ENCODE measurements at regions not wholly inside any gene's neighbourhood (a gene's known extent, or its start where the extent isn't known, plus 50 kb on each side); places are given as distances from the start of the nearest gene placed in this dataset.

DNA sequence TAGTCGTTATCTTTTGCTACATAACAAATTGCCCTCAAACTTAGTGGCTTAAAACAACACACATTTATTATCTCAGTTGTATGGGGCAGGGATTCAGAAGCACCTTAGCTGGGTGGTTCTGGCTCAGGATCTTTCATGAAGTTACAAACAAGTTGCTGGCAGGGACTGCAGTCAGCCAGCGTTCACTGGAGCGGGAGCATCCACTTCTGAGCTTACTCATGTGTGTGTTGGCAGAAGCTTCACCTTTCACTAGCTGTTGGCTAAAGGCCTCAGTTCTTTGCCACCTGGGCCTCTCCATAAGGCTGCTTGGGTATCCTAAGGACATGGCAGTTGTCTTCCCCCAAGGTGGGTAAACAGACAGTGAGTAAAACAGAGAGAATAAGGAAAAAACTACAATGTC lies 365.7 kb downstream of the RPS29 start:
- DNase-seq, result no peak

DNA sequence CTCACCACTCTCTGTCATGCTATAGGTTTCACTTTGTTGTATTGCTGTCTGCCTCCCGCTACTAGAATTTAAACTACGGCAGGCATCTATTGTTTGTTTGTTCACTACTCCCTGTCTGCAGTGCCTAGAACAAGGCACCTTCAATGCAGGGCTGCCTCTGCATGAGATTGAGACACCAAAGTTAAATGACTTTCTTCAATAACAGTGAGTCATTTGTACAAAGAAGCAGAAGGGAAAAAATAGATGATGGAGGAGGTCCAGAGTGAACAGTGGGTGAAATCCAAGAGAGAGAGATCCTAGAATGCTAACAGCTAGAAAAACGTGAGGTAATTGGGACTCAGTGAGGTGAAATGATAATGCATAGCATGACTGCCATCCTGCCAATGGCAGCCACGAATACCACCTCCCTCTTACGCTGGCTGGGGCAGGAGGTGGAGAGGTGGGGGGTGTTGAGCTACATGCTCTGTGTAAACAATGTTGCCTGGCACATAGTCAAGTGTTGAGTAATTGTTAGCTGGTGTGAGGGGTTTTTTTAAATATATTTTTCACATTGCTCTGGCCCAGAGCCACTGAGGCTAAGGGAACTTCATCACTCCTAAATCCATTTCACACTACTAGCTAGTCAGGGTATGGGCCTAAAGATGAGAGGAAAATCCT lies 367.6 kb downstream of the RPS29 start:
- DNase-seq, result no peak

- DNase-seq, result no peak
Measured at GRCh38 chr14:49212721-49213120, 373.5 kb downstream of the RPS29 start.

DNA sequence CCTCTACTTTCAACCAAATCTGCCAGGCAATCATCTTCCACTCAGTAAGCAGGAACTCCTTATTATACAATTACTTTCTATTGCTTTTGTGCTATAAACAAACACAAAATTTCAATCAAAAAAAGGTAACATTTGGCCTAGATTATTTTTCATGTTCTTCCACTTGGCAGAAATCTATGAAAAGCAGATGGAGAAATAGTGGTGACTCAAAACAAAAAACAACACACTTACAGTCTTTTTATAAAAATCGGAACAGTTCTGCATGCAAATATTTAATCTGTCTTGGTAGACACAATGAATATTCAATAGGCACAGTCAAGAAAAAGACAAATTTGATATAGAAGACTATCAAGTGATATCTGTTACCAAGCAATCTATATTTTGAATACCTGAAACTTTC lies 376.8 kb downstream of the RPS29 start:
- no peak for DNase-seq

- DNase-seq, result no peak
Measured at GRCh38 chr14:49206828-49207227, 379.4 kb downstream of the RPS29 start.

- no peak for DNase-seq
Measured at GRCh38 chr14:49203676-49204075, 382.5 kb downstream of the RPS29 start.

DNA sequence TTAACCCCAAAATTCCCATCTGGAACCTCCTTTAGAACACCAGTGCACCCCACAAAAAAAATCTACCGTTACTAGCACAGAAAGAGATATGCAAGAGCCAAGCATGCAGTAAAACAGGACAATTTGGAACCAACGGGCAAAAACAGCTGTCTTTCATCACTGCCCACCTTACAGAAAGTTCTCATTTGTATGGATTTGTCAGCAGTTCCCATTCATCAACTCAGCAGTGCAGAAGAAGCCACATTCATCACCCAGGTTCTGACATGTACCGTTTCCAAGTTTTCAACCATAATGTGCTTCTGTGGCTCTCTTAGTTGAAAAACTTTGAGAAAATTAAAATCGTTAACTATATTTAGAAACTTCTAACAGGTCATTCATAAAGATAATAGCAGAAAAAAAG lies 387.0 kb downstream of the RPS29 start:
- DNase-seq, result no peak

DNA sequence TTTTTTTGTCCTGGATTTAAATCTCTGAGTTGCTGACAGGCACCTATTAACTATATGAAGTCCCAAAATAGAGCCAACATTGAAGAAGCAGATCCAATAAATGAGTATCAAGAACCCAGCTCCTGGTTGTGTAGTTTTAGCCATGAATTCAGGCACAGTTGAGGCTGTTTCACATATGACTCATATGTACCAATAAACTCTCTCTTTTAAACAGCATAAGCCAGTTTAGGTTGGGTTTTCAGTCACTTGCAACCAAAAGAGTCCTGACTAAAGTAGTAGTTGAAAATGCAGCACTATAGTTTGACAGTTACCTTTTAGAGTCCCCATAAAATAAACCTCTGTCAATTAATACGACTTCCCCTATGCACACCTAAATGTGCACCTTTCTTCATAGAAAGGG lies 389.9 kb downstream of the RPS29 start:
- no peak for DNase-seq

- no peak for DNase-seq
Measured at GRCh38 chr14:49194067-49194466, 392.1 kb downstream of the RPS29 start.

DNA sequence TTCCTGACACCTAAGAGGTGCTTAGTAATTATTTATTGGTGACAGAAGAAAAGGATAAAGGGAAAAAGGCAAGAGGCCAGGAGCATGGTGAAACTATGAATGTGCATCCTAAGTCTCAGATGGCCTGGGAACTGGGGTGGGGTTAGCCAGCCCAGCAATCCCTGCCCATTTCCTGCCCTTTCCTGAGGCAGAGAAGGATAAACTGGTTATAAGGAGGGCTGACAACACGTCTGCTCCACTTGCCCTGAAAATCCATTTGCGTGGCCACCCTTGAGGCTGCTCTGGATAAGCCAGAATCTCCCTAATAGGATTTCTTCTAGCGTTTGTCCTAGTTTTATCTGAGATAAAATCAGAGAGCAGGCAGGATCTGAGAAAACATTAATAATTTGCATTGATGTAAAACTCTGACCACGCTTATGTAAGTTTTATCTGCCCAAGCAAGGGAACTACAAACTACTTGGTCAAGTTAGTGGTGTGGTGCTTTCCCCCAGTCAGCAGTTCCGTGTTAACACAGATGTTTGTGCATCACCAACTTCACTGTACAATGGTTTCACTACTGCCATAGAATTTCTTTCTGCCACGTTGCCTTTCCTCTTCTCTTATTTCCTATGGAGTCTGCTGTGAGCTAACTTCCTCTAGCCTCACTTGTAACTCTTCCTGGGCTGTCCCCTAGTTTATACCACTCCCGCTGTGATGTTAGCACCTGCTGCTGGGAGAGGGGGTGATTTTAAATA lies 392.7 kb downstream of the RPS29 start:
- DNase-seq, result no peak

DNA sequence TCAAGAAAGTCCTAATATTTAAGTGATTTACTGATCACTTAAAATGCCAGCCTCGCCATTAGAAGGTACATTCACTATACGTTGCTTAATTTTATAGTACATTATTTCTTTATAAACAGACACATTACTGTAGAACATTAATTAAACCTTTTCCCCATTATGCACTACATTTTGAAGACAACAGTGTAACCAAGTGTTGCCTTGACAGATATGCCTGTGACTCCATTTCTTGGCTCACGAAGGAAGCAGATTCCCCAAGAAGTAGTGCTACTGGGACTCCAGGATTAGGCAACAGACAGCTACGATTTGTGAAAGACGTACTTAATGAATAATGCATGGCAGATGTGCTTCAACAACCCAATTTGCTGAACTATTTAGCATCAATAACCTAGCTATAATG lies 394.8 kb downstream of the RPS29 start:
- no peak for DNase-seq

DNA sequence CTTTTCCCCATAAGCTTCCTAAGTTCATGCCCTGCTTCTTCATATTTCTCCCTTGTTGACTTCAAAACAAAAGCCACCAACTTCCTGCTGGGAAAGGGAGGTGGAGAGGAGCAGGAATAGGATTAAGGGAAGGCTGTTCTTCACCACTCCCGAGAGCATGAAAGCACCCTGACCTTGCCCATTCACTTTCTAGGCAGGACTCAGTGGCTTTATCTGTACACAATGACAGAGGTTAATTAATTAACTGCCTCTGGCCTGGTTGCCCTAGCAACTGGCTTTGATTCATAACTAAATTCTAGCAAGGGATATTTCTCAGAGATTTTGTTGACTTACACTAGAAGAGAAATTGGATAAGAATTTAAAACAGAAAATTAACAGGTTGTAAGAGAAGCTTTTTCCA lies 396.8 kb downstream of the RPS29 start:
- no peak for DNase-seq

- no peak for DNase-seq
Measured at GRCh38 chr14:49187799-49188198, 398.4 kb downstream of the RPS29 start.

GRCh38 chr14:49173765-49174373 lies 412.3 kb downstream of the RPS29 start:
- peak; percentile 70 for DNase-seq

DNA sequence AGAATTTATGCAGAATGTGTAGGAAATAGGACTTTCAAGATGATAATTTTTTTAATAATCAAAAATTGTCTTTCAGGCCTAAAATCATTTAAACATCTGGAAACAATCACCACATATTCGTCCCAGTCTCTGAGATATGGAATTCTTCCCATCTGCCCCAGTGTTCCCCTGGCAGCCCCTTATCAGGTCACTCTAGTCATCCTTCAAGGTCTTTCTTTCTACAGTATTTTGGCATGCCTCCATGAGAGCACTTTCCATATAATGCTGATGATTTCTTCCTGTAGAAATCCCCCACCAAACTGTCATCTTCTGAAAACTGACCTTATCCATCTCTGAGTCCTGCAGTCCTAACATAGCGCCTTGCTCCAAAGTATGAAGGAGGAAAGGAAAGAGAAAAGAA lies 422.1 kb downstream of the RPS29 start:
- no peak for DNase-seq

DNA sequence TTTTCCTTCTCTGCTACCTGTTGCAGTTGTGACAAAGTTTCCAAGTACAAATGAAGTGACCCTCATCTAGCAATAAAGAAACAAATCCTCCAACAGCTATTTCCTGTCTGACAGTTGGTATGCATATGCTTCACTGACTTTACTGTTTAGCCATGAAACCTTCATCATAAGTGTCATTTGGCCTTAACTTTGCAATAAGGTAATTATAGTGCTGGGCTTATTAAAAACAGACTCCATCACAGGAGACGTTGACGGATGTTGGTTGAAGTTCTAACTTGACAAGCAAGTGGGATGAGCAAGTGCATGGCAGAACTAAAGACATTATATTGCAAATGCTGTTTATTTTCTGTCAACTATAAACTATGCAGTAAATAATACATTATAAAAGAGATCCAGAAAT lies 425.2 kb downstream of the RPS29 start:
- no peak for DNase-seq

GRCh38 chr14:49159081-49159480 lies 427.1 kb downstream of the RPS29 start:
- DNase-seq, result no peak

DNA sequence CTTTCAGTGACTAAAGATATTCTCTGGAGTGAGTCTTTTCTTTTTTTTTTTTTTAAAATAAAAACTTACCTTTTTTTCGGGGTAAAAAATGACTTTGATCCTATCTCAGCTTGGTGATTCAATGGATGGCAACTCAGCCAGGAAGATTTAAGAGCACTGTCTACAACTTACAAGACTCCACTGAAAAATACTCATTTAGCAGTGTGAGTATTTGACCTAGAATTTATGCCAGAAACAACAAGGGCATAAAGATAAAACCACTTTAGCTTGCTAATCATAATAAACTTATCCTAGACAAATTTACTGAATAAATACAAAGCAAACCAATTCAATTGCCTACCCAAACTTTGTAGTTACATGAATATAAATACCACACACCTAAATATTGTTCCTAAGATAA lies 446.6 kb downstream of the RPS29 start:
- DNase-seq, result no peak

- DNase-seq, result no peak
Measured at GRCh38 chr14:49134940-49135339, 451.2 kb downstream of the RPS29 start.

DNA sequence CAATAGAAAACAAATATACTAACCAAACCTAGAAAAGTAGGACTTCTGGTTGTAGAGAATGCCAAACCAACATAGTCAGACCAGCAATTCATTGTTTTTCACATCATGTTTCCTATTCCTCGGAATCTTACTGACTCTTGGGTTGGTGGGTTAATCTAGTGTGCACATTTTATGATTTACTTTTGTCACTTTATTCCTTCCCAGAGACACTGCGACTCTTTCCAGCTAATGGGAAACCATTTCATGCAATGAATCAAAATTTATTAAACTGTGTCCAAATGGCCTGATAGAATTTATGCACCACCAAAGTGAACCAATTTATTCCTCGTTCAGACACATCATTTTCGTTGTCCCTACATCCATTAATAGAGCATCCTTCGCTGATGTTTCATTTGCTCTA lies 464.9 kb downstream of the RPS29 start:
- no peak for DNase-seq

DNA sequence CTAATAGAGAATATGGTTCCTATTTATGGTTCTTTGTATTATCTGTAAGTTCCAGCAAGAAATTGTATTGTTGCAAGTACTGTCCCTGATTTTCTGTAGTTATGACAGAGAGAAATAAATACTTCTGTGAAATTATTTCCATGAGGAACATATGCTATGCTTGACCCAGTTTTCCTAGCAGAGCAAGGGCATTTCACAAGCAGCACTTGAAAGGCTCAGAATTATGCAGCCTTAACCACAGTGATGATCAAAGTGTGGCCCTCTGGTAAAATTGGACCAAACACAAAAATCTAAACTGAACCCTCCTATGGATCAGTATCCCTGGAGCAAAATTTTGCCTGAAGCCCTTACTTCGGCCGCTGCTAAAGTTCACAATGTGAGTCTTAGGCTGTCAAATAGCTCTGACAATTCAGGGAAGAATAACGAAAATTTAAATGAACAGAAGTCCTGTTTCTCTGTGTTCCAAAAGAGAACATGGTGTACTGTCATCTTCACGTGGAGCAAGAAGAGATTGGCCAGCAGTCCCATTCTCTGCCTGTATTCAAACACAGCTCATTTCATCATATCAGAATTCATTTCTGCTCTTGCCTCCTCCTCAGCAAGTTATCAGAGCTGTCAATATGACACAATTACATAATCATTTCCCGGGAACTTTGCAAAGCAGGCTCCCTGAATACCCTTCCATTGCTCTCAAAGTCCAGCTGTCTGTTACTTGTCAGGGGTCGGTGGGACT lies 471.9 kb downstream of the RPS29 start:
- DNase-seq, result no peak

- no peak for DNase-seq
Measured at GRCh38 chr14:49106741-49107667, 479.2 kb downstream of the RPS29 start.

DNA sequence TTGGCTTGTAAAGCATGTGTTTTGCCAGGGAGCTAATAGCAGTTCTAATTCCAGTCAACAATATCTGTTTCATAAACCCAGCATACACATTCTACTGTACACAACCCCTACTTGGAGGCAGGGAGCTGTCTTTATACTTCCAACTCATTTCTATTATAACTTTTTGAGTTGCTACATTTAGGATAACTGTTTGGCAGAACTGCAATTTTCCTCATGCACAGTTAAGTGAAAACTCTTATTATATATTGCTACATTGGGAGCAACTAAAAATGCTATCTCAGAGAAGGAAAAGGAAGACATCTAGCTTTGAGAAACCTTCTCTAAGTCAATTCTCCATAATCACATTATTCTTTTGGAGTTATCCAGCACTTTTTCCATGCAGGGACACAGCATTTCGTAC lies 480.2 kb downstream of the RPS29 start:
- no peak for DNase-seq
